ENCODE measurements at regions not wholly inside any gene's neighbourhood (a gene's known extent, or its start where the extent isn't known, plus 50 kb on each side); places are given as distances from the start of the nearest gene placed in this dataset.
"Not testable (repeated sequence)": the region's sequence is repeated elsewhere in the genome, so short reads cannot be mapped to it uniquely, and the experiment has no call there.

- no peak for DNase-seq (ENCODE audit: low read depth in 2 of 2)
Observed at GRCh38 chr1:41981796-41982195, 63.1 kb upstream of the HIVEP3 start.

GRCh38 chr1:41980827-41981653 lies 62.3 kb upstream of the HIVEP3 start:
- no peak for DNase-seq (ENCODE audit: low read depth in 2 of 2)

- DNase-seq (ENCODE audit: low read depth in 2 of 2): no peak
Observed at GRCh38 chr1:41978986-41979385, 60.3 kb upstream of the HIVEP3 start.

GRCh38 chr1:41977326-41977725 lies 58.6 kb upstream of the HIVEP3 start:
- DNase-seq (ENCODE audit: low read depth in 2 of 2): no peak

- no peak for DNase-seq (ENCODE audit: low read depth in 2 of 2)
Observed at GRCh38 chr1:41976671-41977070, 57.9 kb upstream of the HIVEP3 start.

- no peak for DNase-seq (ENCODE audit: low read depth in 2 of 2)
Observed at GRCh38 chr1:41975850-41976569, 57.3 kb upstream of the HIVEP3 start.

GRCh38 chr1:41975121-41975520 lies 56.4 kb upstream of the HIVEP3 start:
- no peak for DNase-seq (ENCODE audit: low read depth in 2 of 2)

GRCh38 chr1:41968557-41968956 lies 49.8 kb upstream of the HIVEP3 start:
- not testable (repeated sequence) for DNase-seq (ENCODE audit: low read depth in 2 of 2)
